Astrocyte (in vitro differentiated cells and primary cell): ENCODE measurements at regions not wholly inside any gene's neighbourhood (a gene's known extent, or its start where the extent isn't known, plus 50 kb on each side); places are given as distances from the start of the nearest gene placed in this dataset.

Source experiments
- DNase-seq: peaks from one replicate; pipeline ENCODE4 v3.0.0-alpha.2; 2010; ENCODE audit warnings: low read depth
- FAIRE-seq: peaks from 2 replicates; lab custom pipeline; 2011; peaks lifted over from hg19 to GRCh38; lab: Jason Lieb, UNC
- H2AFZ ChIP-seq: 2 replicates; pipeline ENCODE4 v1.6.0; 2012; ENCODE audit warnings: low read depth, low read length, inconsistent platforms
- H3K27ac ChIP-seq: 2 replicates; pipeline ENCODE4 v1.5.1; 2011; ENCODE audit warnings: low read depth, low read length, inconsistent platforms
- H3K27me3 ChIP-seq: 2 replicates; pipeline ENCODE4 v1.6.0; 2011; ENCODE audit warnings: low read length, inconsistent platforms; ENCODE audit not compliant: insufficient read depth
- H3K36me3 ChIP-seq: 2 replicates; pipeline ENCODE4 v1.5.1; 2011; ENCODE audit warnings: low read length, inconsistent platforms; ENCODE audit not compliant: insufficient read depth
- H3K4me1 ChIP-seq: 2 replicates; pipeline ENCODE4 v1.5.1; 2011; ENCODE audit warnings: low read length, inconsistent platforms; ENCODE audit not compliant: insufficient read depth
- H3K4me2 ChIP-seq: 2 replicates; pipeline ENCODE4 v1.6.0; 2012; ENCODE audit warnings: low read length, inconsistent platforms
- H3K4me3 ChIP-seq: 2 replicates; pipeline ENCODE4 v1.5.1; 2011; ENCODE audit warnings: low read depth, mild to moderate bottlenecking, low read length, inconsistent platforms; ENCODE audit not compliant: insufficient read depth
- H3K79me2 ChIP-seq: 2 replicates; pipeline ENCODE4 v1.6.0; 2012; ENCODE audit warnings: mild to moderate bottlenecking, low read length, inconsistent platforms; ENCODE audit not compliant: insufficient read depth
- H3K9ac ChIP-seq: 2 replicates; pipeline ENCODE4 v1.6.0; 2012; ENCODE audit warnings: mild to moderate bottlenecking, low read length, inconsistent platforms
- H3K9me3 ChIP-seq: 2 replicates; pipeline ENCODE4 v1.5.1; 2012; ENCODE audit warnings: low read depth, mild to moderate bottlenecking, low read length, inconsistent platforms; ENCODE audit not compliant: insufficient read depth
- H4K20me1 ChIP-seq: 2 replicates; pipeline ENCODE4 v1.6.0; 2012; ENCODE audit warnings: low read length, inconsistent platforms; ENCODE audit not compliant: insufficient read depth
- H3K27ac Mint-ChIP-seq: one replicate; pipeline ENCODE4 v1.8.0; 2021; ENCODE audit warnings: mild to moderate bottlenecking, mixed read lengths; ENCODE audit not compliant: unreplicated experiment
- H3K27me3 Mint-ChIP-seq: one replicate; pipeline ENCODE4 v1.8.0; 2021; ENCODE audit warnings: low read depth, mixed read lengths; ENCODE audit not compliant: unreplicated experiment
- H3K36me3 Mint-ChIP-seq: one replicate; pipeline ENCODE4 v1.8.0; 2021; ENCODE audit warnings: low read depth, mixed read lengths; ENCODE audit not compliant: unreplicated experiment
- H3K4me1 Mint-ChIP-seq: one replicate; pipeline ENCODE4 v1.8.0; 2021; ENCODE audit warnings: low read depth, mixed read lengths; ENCODE audit not compliant: unreplicated experiment
- H3K4me3 Mint-ChIP-seq: one replicate; pipeline ENCODE4 v1.8.0; 2021; ENCODE audit warnings: mild to moderate bottlenecking, moderate library complexity, mixed read lengths; ENCODE audit not compliant: unreplicated experiment
- H3K9me3 Mint-ChIP-seq: one replicate; pipeline ENCODE4 v1.8.0; 2021; ENCODE audit warnings: mild to moderate bottlenecking, mixed read lengths; ENCODE audit not compliant: unreplicated experiment
- CTCF ChIP-seq: IDR thresholded peaks from 2 replicates; pipeline ENCODE4 v1.5.1; 2011; ENCODE audit warnings: low read depth, mild to moderate bottlenecking, inconsistent platforms, low read length, moderate library complexity; ENCODE audit not compliant: insufficient read depth
- EZH2 ChIP-seq: IDR thresholded peaks from 2 replicates; pipeline ENCODE4 v1.6.1; 2012; ENCODE audit warnings: mild to moderate bottlenecking, low read length, inconsistent platforms; ENCODE audit not compliant: insufficient read depth

GRCh38 chr12:125907351-125907750 is 842.1 kb downstream of the AACS start:
- Histone ChIP-seq H3K9ac (no peak overlapping the region), H3K9me3 (no peaks in the 10 kb centered on the region), H3K4me1 (no peaks in the 10 kb centered on the region), H3K4me3 (no peak overlapping the region), H3K27ac (no peak overlapping the region), H3K36me3 (no peaks in the 10 kb centered on the region), H3K79me2 (no peaks in the 10 kb centered on the region), H3K4me2 (no peak overlapping the region), H2AFZ (no peak overlapping the region), H3K27me3 (no peaks in the 10 kb centered on the region), H4K20me1 (no peaks in the 10 kb centered on the region)
- DNase-seq (no peak), FAIRE-seq (no peak)
- TF ChIP-seq EZH2, result no peak
- TF ChIP-seq CTCF, result no peak
- Mint-ChIP-seq H3K9me3 (peaks cover 10% of the 10 kb centered on the region), H3K4me1 (no peaks in the 10 kb centered on the region), H3K27me3 (no peaks in the 10 kb centered on the region), H3K36me3 (no peaks in the 10 kb centered on the region), H3K27ac (no peak overlapping the region), H3K4me3 (no peak overlapping the region)

GRCh38 chr12:125919856-125920470 is 854.7 kb downstream of the AACS start:
- H3K9ac ChIP-seq, result no peak overlapping the region
- no peak overlapping the region for H3K4me3 ChIP-seq
- Mint-ChIP-seq H3K9me3 (peaks cover 20% of the 10 kb centered on the region), H3K4me3 (no peak overlapping the region), H3K27ac (no peak overlapping the region), H3K4me1 (no peaks in the 10 kb centered on the region), H3K36me3 (no peaks in the 10 kb centered on the region), H3K27me3 (no peaks in the 10 kb centered on the region)
- no peak overlapping the region for H3K27ac ChIP-seq
- H3K79me2 ChIP-seq, result no peaks in the 10 kb centered on the region
- H2AFZ ChIP-seq, result no peak overlapping the region
- no peaks in the 10 kb centered on the region for H3K4me1 ChIP-seq
- no peaks in the 10 kb centered on the region for H3K36me3 ChIP-seq
- TF ChIP-seq EZH2 (no peak), CTCF (no peak)
- DNase-seq (no peak), FAIRE-seq (no peak)
- H3K4me2 ChIP-seq, result no peak overlapping the region
- no peaks in the 10 kb centered on the region for H4K20me1 ChIP-seq
- no peaks in the 10 kb centered on the region for H3K9me3 ChIP-seq
- H3K27me3 ChIP-seq, result no peaks in the 10 kb centered on the region

- FAIRE-seq (no peak), DNase-seq (no peak)
- H3K9me3 Mint-ChIP-seq, result peaks cover 19% of the 10 kb centered on the region
- H3K4me1 ChIP-seq, result no peaks in the 10 kb centered on the region
- no peak overlapping the region for H3K27ac ChIP-seq
- H3K36me3 Mint-ChIP-seq, result no peaks in the 10 kb centered on the region
- no peaks in the 10 kb centered on the region for H3K27me3 Mint-ChIP-seq
- H3K4me3 Mint-ChIP-seq, result no peak overlapping the region
- H3K9me3 ChIP-seq, result no peaks in the 10 kb centered on the region
- no peak overlapping the region for H3K4me2 ChIP-seq
- no peaks in the 10 kb centered on the region for H3K79me2 ChIP-seq
- H3K4me1 Mint-ChIP-seq, result no peaks in the 10 kb centered on the region
- H3K27me3 ChIP-seq, result no peaks in the 10 kb centered on the region
- H3K27ac Mint-ChIP-seq, result no peak overlapping the region
- H3K9ac ChIP-seq, result no peak overlapping the region
- H4K20me1 ChIP-seq, result no peaks in the 10 kb centered on the region
- no peak overlapping the region for H2AFZ ChIP-seq
- H3K36me3 ChIP-seq, result no peaks in the 10 kb centered on the region
- TF ChIP-seq CTCF, result no peak
- no peak for TF ChIP-seq EZH2
- H3K4me3 ChIP-seq, result no peak overlapping the region
These were observed 857.1 kb downstream of the AACS start for GRCh38 chr12:125922330-125922729.
